HG02943 (cell line): ENCODE measurements at regions not wholly inside any gene's neighbourhood (a gene's known extent, or its start where the extent isn't known, plus 50 kb on each side); places are given as distances from the start of the nearest gene placed in this dataset.
A peak's percentile ranks its signal among the peaks of the same experiment; 100 is the strongest.

Experiments used
- ATAC-seq: cut with Tn5 transposase; IDR thresholded peaks from one replicate; pipeline ENCODE4 v1.9.1; 2021; ENCODE audit warnings: mild to moderate bottlenecking, low read depth, moderate library complexity; ENCODE audit not compliant: unreplicated experiment

- ATAC-seq: no peak
Observed at GRCh38 chr3:3633761-3634160, 165.5 kb upstream of the LRRN1 start.

GRCh38 chr3:3632449-3632848, 166.8 kb upstream of the LRRN1 start:
- ATAC-seq: no peak

- ATAC-seq: no peak
Observed at GRCh38 chr3:3631114-3631513, 168.1 kb upstream of the LRRN1 start.

- ATAC-seq: no peak
Observed at GRCh38 chr3:3629911-3630310, 169.3 kb upstream of the LRRN1 start.

GRCh38 chr3:3628676-3629328, 170.4 kb upstream of the LRRN1 start:
- peak; percentile 78 for ATAC-seq

GRCh38 chr3:3627114-3627513, 172.1 kb upstream of the LRRN1 start:
- peak; percentile 56 for ATAC-seq

- no peak for ATAC-seq
Observed at GRCh38 chr3:3625544-3626271, 173.5 kb upstream of the LRRN1 start.

- no peak for ATAC-seq
Observed at GRCh38 chr3:3619815-3620214, 179.4 kb upstream of the LRRN1 start.

- ATAC-seq: no peak
Observed at GRCh38 chr3:3618623-3619022, 180.6 kb upstream of the LRRN1 start.

GRCh38 chr3:3615533-3615932, 183.7 kb upstream of the LRRN1 start:
- ATAC-seq: no peak

GRCh38 chr3:3610581-3611298, 188.5 kb upstream of the LRRN1 start:
- no peak for ATAC-seq

- no peak for ATAC-seq
Observed at GRCh38 chr3:3606321-3606720, 192.9 kb upstream of the LRRN1 start.

GRCh38 chr3:3605226-3605625, 194.0 kb upstream of the LRRN1 start:
- no peak for ATAC-seq

GRCh38 chr3:3603351-3603750, 195.9 kb upstream of the LRRN1 start:
- ATAC-seq: no peak

GRCh38 chr3:3600665-3601340, 198.4 kb upstream of the LRRN1 start:
- no peak for ATAC-seq

GRCh38 chr3:3599016-3599415, 200.2 kb upstream of the LRRN1 start:
- no peak for ATAC-seq

- ATAC-seq: no peak
Observed at GRCh38 chr3:3594986-3595385, 204.2 kb upstream of the LRRN1 start.

GRCh38 chr3:3589715-3590130, 209.5 kb upstream of the LRRN1 start:
- ATAC-seq: peak; percentile 86

GRCh38 chr3:3587647-3587972, 211.6 kb upstream of the LRRN1 start:
- no peak for ATAC-seq

GRCh38 chr3:3586843-3587646, 212.2 kb upstream of the LRRN1 start:
- ATAC-seq: no peak
